Keratinocyte (primary cell): ENCODE measurements at regions not wholly inside any gene's neighbourhood (a gene's known extent, or its start where the extent isn't known, plus 50 kb on each side); places are given as distances from the start of the nearest gene placed in this dataset.

Source experiments
- DNase-seq: peaks from one replicate; pipeline ENCODE4 v3.0.0-alpha.2; 2011; ENCODE audit warnings: low read depth, missing footprints, low spot score
- FAIRE-seq: peaks from 2 replicates; lab custom pipeline; 2011; peaks lifted over from hg19 to GRCh38; lab: Jason Lieb, UNC
- H2AFZ ChIP-seq: 2 replicates; pipeline ENCODE4 v1.6.0; 2012; ENCODE audit warnings: low read length, control low read depth, inconsistent platforms; ENCODE audit not compliant: control insufficient read depth
- H3K27ac ChIP-seq: 2 replicates; pipeline ENCODE4 v1.5.1; 2011; ENCODE audit warnings: low read length; ENCODE audit not compliant: control insufficient read depth, insufficient read depth
- H3K27me3 ChIP-seq: 3 replicates; pipeline ENCODE4 v1.6.0; 2011; ENCODE audit warnings: low read length; ENCODE audit not compliant: control insufficient read depth, insufficient read depth; ENCODE audit errors: extremely low read depth
- H3K36me3 ChIP-seq, 2 experiments: 2 replicates in 1 of 2; 3 replicates in 1 of 2; pipeline ENCODE4 v1.5.1; 2011; ENCODE audit warnings: low read length in 2 of 2, mild to moderate bottlenecking in 1 of 2; ENCODE audit not compliant: control insufficient read depth in 2 of 2, insufficient read depth in 2 of 2; ENCODE audit errors: extremely low read depth in 1 of 2
- H3K4me1 ChIP-seq: 3 replicates; pipeline ENCODE4 v1.5.1; 2011; ENCODE audit warnings: low read length; ENCODE audit not compliant: control insufficient read depth, insufficient read depth; ENCODE audit errors: extremely low read depth
- H3K4me2 ChIP-seq: 3 replicates; pipeline ENCODE4 v1.6.0; 2011; ENCODE audit warnings: low read depth, low read length; ENCODE audit not compliant: control insufficient read depth, insufficient read depth; ENCODE audit errors: extremely low read depth
- H3K4me3 ChIP-seq, 3 experiments: fragments of 200-600 bp in 1 of 3; sonication (generic) in 1 of 3; 2 replicates in 2 of 3; 3 replicates in 1 of 3; pipeline ENCODE4 v1.5.1; 2011 to 2016; ENCODE audit warnings: low read length in 3 of 3, mild to moderate bottlenecking in 3 of 3, control low read depth in 2 of 3, inconsistent platforms in 1 of 3, low read depth in 1 of 3, mixed read lengths in 1 of 3, mixed run types in 1 of 3, moderate library complexity in 1 of 3; ENCODE audit not compliant: control insufficient read depth in 2 of 3, insufficient read depth in 2 of 3; ENCODE audit errors: extremely low read depth in 1 of 3
- H3K79me2 ChIP-seq: 2 replicates; pipeline ENCODE4 v1.6.0; 2012; ENCODE audit warnings: low read length; ENCODE audit not compliant: control insufficient read depth, insufficient read depth
- H3K9ac ChIP-seq: 3 replicates; pipeline ENCODE4 v1.6.0; 2011; ENCODE audit warnings: low read length; ENCODE audit not compliant: control insufficient read depth, insufficient read depth; ENCODE audit errors: extremely low read depth
- H3K9me1 ChIP-seq: 3 replicates; pipeline ENCODE4 v1.6.0; 2011; ENCODE audit warnings: low read length; ENCODE audit not compliant: control insufficient read depth, insufficient read depth; ENCODE audit errors: extremely low read depth
- H3K9me3 ChIP-seq: 2 replicates; pipeline ENCODE4 v1.5.1; 2012; ENCODE audit warnings: low read depth, low read length; ENCODE audit not compliant: control insufficient read depth
- H4K20me1 ChIP-seq: 3 replicates; pipeline ENCODE4 v1.6.0; 2011; ENCODE audit warnings: low read length; ENCODE audit not compliant: control insufficient read depth, insufficient read depth; ENCODE audit errors: extremely low read depth
- CTCF ChIP-seq, 3 experiments: IDR thresholded peaks in 1 of 3; conservative IDR thresholded peaks in 1 of 3; optimal IDR thresholded peaks in 1 of 3; 2 replicates in 2 of 3; 3 replicates in 1 of 3; pipeline versions ENCODE3 to v1.5.1; 2011; ENCODE audit warnings: low read length in 3 of 3, mild to moderate bottlenecking in 3 of 3, moderate library complexity in 2 of 3, control low read depth in 1 of 3, inconsistent platforms in 1 of 3; ENCODE audit not compliant: insufficient read depth in 2 of 3; ENCODE audit errors: extremely low read depth in 1 of 3
- EZH2 ChIP-seq: IDR thresholded peaks from one replicate; pipeline ENCODE4 v1.6.1; 2012; ENCODE audit warnings: inconsistent platforms, mild to moderate bottlenecking, low read length, moderate library complexity
- dilution Hi-C: fragments of 300-500 bp; cut with MboI; formaldehyde crosslinking; loops from one replicate; pipeline ENCODE4 v1.7.0; 2020; ENCODE audit warnings: low sequenced_read_pairs; ENCODE audit not compliant: extremely low pct_ligation_motif_present

- no peak overlapping the region for H2AFZ ChIP-seq
- H4K20me1 ChIP-seq = no peaks in the 10 kb centered on the region
- H3K27ac ChIP-seq = no peak overlapping the region
- H3K4me1 ChIP-seq = no peaks in the 10 kb centered on the region
- peaks cover 3% of the 10 kb centered on the region for H3K9me3 ChIP-seq
- no peak overlapping the region for H3K9ac ChIP-seq
- no peaks in the 10 kb centered on the region for H3K79me2 ChIP-seq
- DNase-seq = no peak
- dilution Hi-C loops = no loop called here
- TF ChIP-seq EZH2 = no peak
- no peaks in the 10 kb centered on the region for H3K27me3 ChIP-seq
- H3K9me1 ChIP-seq = no peaks in the 10 kb centered on the region
- no peak overlapping the region for H3K4me3 ChIP-seq
- FAIRE-seq = no peak
- no peak overlapping the region for H3K4me2 ChIP-seq
- H3K36me3 ChIP-seq = no peaks in the 10 kb centered on the region
These were observed 1062.4 kb upstream of the DIAPH2 start for GRCh38 chrX:95622200-95622599.

GRCh38 chrX:95626748-95627147 is 1057.9 kb upstream of the DIAPH2 start:
- DNase-seq = no peak
- dilution Hi-C loops = no loop called here

More at GRCh38 chrX:95626748-95627147, 1057.9 kb upstream of the DIAPH2 start:
- no peak overlapping the region for H2AFZ ChIP-seq
- H3K9me3 ChIP-seq = no peaks in the 10 kb centered on the region
- no peaks in the 10 kb centered on the region for H3K27me3 ChIP-seq
- no peaks in the 10 kb centered on the region for H4K20me1 ChIP-seq
- no peak overlapping the region for H3K4me3 ChIP-seq
- H3K9ac ChIP-seq = no peak overlapping the region
- no peaks in the 10 kb centered on the region for H3K9me1 ChIP-seq
- H3K4me2 ChIP-seq = no peak overlapping the region
- H3K27ac ChIP-seq = no peak overlapping the region
- no peaks in the 10 kb centered on the region for H3K36me3 ChIP-seq
- H3K4me1 ChIP-seq = no peaks in the 10 kb centered on the region
- FAIRE-seq = no peak
- no peak for TF ChIP-seq CTCF (optimal IDR thresholded peaks at IDR 0.05 in 1 of 3, IDR thresholded peaks at IDR 0.05 in 1 of 3, conservative IDR thresholded peaks at IDR 0.05 in 1 of 3; ENCODE audit: extremely low read depth in 1 of 3, insufficient read depth in 2 of 3, low read length in 3 of 3)
- TF ChIP-seq EZH2 = no peak
- H3K79me2 ChIP-seq = no peaks in the 10 kb centered on the region
